ENCODE measurements at regions not wholly inside any gene's neighbourhood (a gene's known extent, or its start where the extent isn't known, plus 50 kb on each side); places are given as distances from the start of the nearest gene placed in this dataset.

DNA sequence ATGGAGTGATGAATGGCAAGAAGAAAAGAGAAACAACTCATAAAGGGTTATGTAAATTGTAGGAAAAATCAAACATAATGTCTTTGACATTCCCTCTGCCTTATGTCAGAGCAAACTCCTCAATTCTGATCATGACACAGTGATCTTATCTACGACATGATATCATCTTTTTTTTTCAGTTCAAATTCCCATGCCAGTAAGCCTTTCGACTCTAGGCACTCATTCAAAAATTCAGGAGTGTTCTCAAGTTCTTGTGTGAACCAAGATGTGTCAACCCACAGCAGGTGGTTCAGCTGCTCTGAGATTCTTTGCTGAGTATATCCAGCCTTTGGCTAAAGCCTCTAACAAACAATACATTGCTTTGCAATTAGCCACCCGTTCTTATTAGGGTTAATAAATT is 97.1 kb upstream of the ESRRG start:
- H3K27me3 Mint-ChIP-seq (ENCODE audit: unreplicated experiment): no peaks in the 10 kb centered on the region
- no peak overlapping the region for H3K4me3 Mint-ChIP-seq (ENCODE audit: unreplicated experiment)
- H3K36me3 Mint-ChIP-seq (ENCODE audit: low read depth, unreplicated experiment): no peaks in the 10 kb centered on the region
- no peak overlapping the region for H3K27ac Mint-ChIP-seq (ENCODE audit: unreplicated experiment)
- TF ChIP-seq, protein P1, sequence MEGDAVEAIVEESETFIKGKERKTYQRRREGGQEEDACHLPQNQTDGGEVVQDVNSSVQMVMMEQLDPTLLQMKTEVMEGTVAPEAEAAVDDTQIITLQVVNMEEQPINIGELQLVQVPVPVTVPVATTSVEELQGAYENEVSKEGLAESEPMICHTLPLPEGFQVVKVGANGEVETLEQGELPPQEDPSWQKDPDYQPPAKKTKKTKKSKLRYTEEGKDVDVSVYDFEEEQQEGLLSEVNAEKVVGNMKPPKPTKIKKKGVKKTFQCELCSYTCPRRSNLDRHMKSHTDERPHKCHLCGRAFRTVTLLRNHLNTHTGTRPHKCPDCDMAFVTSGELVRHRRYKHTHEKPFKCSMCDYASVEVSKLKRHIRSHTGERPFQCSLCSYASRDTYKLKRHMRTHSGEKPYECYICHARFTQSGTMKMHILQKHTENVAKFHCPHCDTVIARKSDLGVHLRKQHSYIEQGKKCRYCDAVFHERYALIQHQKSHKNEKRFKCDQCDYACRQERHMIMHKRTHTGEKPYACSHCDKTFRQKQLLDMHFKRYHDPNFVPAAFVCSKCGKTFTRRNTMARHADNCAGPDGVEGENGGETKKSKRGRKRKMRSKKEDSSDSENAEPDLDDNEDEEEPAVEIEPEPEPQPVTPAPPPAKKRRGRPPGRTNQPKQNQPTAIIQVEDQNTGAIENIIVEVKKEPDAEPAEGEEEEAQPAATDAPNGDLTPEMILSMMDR (IDR thresholded peaks at IDR 0.05; ENCODE audit: unreplicated experiment): no peak
- no peaks in the 10 kb centered on the region for H3K4me1 Mint-ChIP-seq (ENCODE audit: unreplicated experiment)
- DNase-seq (ENCODE audit: low spot score): no peak
- no peaks in the 10 kb centered on the region for H3K9me3 Mint-ChIP-seq (ENCODE audit: unreplicated experiment)

DNA sequence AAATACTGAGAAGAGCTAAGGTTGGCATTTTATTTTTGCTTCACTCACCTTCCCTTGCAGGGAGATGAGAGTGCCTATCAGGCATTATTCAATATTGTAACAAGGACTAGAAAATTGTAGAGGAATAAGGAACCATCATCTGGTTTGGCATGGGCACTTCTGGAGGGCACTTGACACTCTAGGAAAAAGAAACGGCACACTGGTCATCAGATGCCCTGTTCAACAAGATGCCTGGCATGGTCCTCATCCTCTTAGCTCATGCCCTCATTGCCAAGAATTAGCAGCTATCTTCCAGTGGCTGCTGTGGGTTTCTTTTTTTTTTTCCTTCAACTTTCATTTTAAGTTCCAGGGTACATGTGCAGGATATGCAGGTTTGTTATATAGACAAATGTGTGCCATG is 95.1 kb upstream of the ESRRG start:
- H3K4me1 Mint-ChIP-seq (ENCODE audit: unreplicated experiment): no peaks in the 10 kb centered on the region
- H3K9me3 Mint-ChIP-seq (ENCODE audit: unreplicated experiment): no peaks in the 10 kb centered on the region
- no peaks in the 10 kb centered on the region for H3K36me3 Mint-ChIP-seq (ENCODE audit: low read depth, unreplicated experiment)
- TF ChIP-seq, protein P1 (IDR thresholded peaks at IDR 0.05; ENCODE audit: unreplicated experiment): no peak
- no peaks in the 10 kb centered on the region for H3K27me3 Mint-ChIP-seq (ENCODE audit: unreplicated experiment)
- H3K4me3 Mint-ChIP-seq (ENCODE audit: unreplicated experiment): no peak overlapping the region
- no peak for DNase-seq (ENCODE audit: low spot score)
- no peak overlapping the region for H3K27ac Mint-ChIP-seq (ENCODE audit: unreplicated experiment)

DNA sequence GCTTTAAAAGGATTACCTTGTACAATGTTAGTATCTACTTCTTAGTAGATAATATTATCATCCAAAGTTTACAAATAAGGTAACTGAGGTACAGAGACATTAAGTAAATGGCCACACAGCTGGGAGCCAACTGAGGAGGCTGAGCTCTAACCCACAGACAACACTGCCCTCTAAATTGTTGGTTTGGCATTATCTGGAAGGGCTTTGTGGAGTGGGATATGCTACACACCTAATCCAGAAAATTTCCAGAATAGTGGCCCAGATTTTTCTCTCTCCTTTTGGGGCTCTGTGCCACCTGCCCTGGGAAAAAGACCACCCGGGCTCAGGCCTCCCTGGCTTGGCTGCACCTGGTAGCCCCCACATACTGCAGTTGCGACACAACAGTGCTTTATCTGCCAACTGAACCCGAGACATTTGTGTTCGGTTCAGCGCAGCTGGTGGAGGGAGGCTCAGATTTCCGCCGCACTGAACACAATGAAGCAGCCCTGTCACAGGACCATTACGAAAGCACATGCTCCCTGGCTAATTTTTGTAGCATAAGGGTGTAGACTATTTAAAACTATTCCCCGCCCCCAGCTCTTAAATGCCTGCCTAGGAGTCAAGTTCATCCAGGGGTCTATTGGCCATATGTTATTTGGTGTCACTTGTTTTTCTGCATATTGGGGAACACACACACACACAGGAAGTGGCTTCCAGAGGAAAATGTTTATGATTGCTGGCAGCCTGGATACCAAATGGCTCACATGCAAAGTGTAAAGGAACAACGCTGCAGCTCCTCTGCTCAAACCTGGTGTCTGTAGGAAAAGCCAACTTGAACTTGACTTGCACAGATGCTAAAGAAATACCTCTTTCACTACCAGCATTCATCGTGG is 92.3 kb upstream of the ESRRG start:
- H3K4me1 Mint-ChIP-seq (ENCODE audit: unreplicated experiment): no peaks in the 10 kb centered on the region
- no peak overlapping the region for H3K27ac Mint-ChIP-seq (ENCODE audit: unreplicated experiment)
- H3K4me3 Mint-ChIP-seq (ENCODE audit: unreplicated experiment): no peak overlapping the region
- TF ChIP-seq, protein P1 (IDR thresholded peaks at IDR 0.05; ENCODE audit: unreplicated experiment): no peak
- no peaks in the 10 kb centered on the region for H3K9me3 Mint-ChIP-seq (ENCODE audit: unreplicated experiment)
- no peaks in the 10 kb centered on the region for H3K36me3 Mint-ChIP-seq (ENCODE audit: low read depth, unreplicated experiment)
- H3K27me3 Mint-ChIP-seq (ENCODE audit: unreplicated experiment): no peaks in the 10 kb centered on the region
- DNase-seq (ENCODE audit: low spot score): no peak

DNA sequence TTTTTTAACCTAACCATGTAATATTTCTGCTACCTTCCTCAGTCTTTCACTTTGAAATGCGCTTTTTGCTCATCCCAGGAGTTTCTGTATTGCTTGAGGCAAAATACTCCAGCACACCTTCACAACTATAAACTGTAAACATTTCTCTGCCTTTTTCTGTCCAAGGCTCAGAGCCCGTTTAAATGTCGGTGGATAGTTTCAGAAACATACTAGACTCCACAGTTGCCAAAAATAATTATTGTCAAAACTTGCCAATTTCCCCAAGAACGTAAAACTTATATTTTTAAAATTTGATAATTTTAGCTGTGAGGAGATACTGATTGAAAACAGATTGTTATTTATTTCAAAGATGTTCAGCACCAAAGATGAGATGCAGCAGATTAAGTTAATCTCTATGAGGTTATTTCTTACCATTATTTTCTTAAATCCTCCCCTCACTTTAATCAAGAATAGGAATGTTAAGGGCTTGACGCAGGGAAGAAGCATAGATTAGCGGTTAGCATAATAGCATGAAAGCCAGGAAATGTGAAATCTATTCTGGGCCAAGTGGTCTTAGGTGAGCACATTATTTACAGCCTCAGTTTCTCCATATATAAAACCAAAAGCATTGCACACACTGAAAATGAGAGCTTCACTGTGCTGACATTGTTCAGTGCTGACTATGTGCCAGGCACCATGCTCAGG is 91.5 kb upstream of the ESRRG start:
- DNase-seq (ENCODE audit: low spot score): no peak
- H3K9me3 Mint-ChIP-seq (ENCODE audit: unreplicated experiment): no peaks in the 10 kb centered on the region
- H3K4me3 Mint-ChIP-seq (ENCODE audit: unreplicated experiment): no peak overlapping the region
- TF ChIP-seq, protein P1 (IDR thresholded peaks at IDR 0.05; ENCODE audit: unreplicated experiment): no peak
- no peaks in the 10 kb centered on the region for H3K4me1 Mint-ChIP-seq (ENCODE audit: unreplicated experiment)
- no peaks in the 10 kb centered on the region for H3K27me3 Mint-ChIP-seq (ENCODE audit: unreplicated experiment)
- no peaks in the 10 kb centered on the region for H3K36me3 Mint-ChIP-seq (ENCODE audit: low read depth, unreplicated experiment)
- no peak overlapping the region for H3K27ac Mint-ChIP-seq (ENCODE audit: unreplicated experiment)

DNA sequence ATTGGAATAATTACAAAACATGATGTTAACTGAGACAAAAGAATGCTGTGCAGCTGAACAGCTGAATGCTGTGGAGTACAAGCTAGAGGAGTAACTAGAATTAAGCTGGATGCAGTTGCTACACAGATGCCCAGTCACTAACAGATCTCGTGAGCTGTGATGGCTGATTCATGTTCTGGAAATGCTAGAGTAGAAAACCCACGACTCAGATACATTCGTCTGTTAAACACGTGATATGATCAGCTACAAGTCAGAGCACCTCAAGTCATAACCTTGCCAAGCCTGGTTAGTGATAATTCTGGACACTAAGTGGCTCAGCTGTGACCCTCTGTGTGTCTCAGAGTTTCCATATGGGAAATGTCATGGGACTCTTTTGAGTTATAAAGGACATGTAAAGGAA is 89.7 kb upstream of the ESRRG start:
- no peaks in the 10 kb centered on the region for H3K9me3 Mint-ChIP-seq (ENCODE audit: unreplicated experiment)
- H3K27me3 Mint-ChIP-seq (ENCODE audit: unreplicated experiment): no peaks in the 10 kb centered on the region
- H3K4me1 Mint-ChIP-seq (ENCODE audit: unreplicated experiment): no peaks in the 10 kb centered on the region
- no peak overlapping the region for H3K27ac Mint-ChIP-seq (ENCODE audit: unreplicated experiment)
- no peaks in the 10 kb centered on the region for H3K36me3 Mint-ChIP-seq (ENCODE audit: low read depth, unreplicated experiment)
- no peak overlapping the region for H3K4me3 Mint-ChIP-seq (ENCODE audit: unreplicated experiment)
- TF ChIP-seq, protein P1 (IDR thresholded peaks at IDR 0.05; ENCODE audit: unreplicated experiment): no peak
- DNase-seq (ENCODE audit: low spot score): no peak
